Upper lobe of left lung (tissue), 6 donors: ENCODE measurements at regions not wholly inside any gene's neighbourhood (a gene's known extent, or its start where the extent isn't known, plus 50 kb on each side); places are given as distances from the start of the nearest gene placed in this dataset.

Source experiments
- ATAC-seq, 2 donors: fragments of 200-7000 bp; cut with Tn5 transposase; one replicate each; pipeline ENCODE4 v1.9.1; 2022; ENCODE audit warnings: mild to moderate bottlenecking in 2 of 2, moderate library complexity in 2 of 2; ENCODE audit not compliant: low FRiP score in 2 of 2
- DNase-seq, 2 donors: peaks; one replicate each; pipeline ENCODE4 v3.0.0-alpha.2; 2019 to 2020
- H3K27ac ChIP-seq, 4 donors: fragments of 200-600 bp; sonication (generic); one replicate each; pipeline ENCODE4 v1.5.1; 2016 to 2019
- H3K27me3 ChIP-seq, 4 donors: fragments of 200-600 bp; sonication (generic); one replicate each; pipeline ENCODE4 v1.5.1; 2017 to 2019
- H3K36me3 ChIP-seq, 4 donors: fragments of 200-600 bp; sonication (generic); one replicate each; pipeline ENCODE4 v1.5.1; 2016 to 2019
- H3K4me1 ChIP-seq, 4 donors: fragments of 200-600 bp; sonication (generic); one replicate each; pipeline ENCODE4 v1.5.1; 2018 to 2019
- H3K4me3 ChIP-seq, 4 donors: fragments of 200-600 bp; sonication (generic); one replicate each; pipeline ENCODE4 v1.5.1; 2017 to 2019; ENCODE audit warnings: mild to moderate bottlenecking in 2 of 4, moderate library complexity in 1 of 4
- H3K9me3 ChIP-seq, 4 donors: fragments of 200-600 bp; sonication (generic); one replicate each; pipeline ENCODE4 v1.5.1; 2018 to 2019
- EP300 ChIP-seq, 4 donors: sonication (generic); formaldehyde crosslinking; IDR thresholded peaks; one replicate each; pipeline ENCODE4 v1.5.1; 2017; ENCODE audit warnings: antibody characterized with exemption in 4 of 4, control low read depth in 2 of 4
- POLR2A ChIP-seq, 4 donors: fragments of 450-650 bp; IDR thresholded peaks; one replicate each; pipeline ENCODE4 v1.5.1; 2016 to 2017; ENCODE audit warnings: antibody characterized with exemption in 4 of 4, mild to moderate bottlenecking in 2 of 4
- POLR2AphosphoS5 ChIP-seq, 2 donors: sonication (generic); formaldehyde crosslinking; IDR thresholded peaks; one replicate each; pipeline ENCODE4 v1.5.1; 2017; ENCODE audit warnings: antibody characterized with exemption in 2 of 2
- WGBS, 2 donors: methylation state at CpG; one replicate each; pipeline ENCODE4 v1.1.5; 2017 to 2018; 5-methylcytosine and 5-hydroxymethylcytosine counted together
- TF ChIP-seq, protein P1 (sequence below), 6 experiments: fragments of 450-650 bp in 4 of 6; fragments of 200-600 bp in 2 of 6; sonication (generic) in 2 of 6; IDR thresholded peaks; one replicate each; pipeline ENCODE4 v1.5.1; 2016 to 2019; ENCODE audit warnings: antibody characterized with exemption in 6 of 6
- donor health status: DM: no; HTN: no; CAD: no; lungs with moderate emphysema.
- donor health status: DM: no; HTN: yes; CAD: no; lungs with severe emphysema.

DNA sequence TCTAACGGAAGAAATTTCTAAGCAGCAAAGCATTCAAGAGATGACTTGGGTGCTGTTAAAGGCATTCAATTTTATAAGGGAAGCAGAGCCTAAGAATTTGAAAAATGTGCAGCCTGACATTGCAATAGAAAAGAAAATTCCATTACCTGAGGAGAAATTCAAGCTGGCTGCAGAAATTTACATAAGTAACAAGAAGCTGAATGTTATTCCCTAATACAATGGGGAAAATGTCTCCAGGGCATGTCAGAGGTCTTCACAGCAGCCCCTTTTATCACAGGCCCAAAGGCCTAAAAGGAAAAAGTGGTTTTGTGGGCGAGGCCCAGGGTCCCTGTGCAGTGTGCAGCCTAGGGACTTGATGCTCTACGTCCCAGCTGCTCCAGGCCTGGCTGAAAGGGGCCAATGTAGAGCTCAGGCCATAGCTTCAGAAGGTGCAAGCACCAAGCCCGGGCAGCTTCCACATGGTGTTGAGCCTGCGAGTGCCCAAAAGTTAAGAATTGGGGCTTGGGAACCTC is 306.7 kb downstream of the RDH14 start:
- Histone ChIP-seq H3K9me3 (peaks cover 0 to 4% (median 0%) of the 10 kb centered on the region in 4 donors), H3K27me3 (no peaks in the 10 kb centered on the region), H3K4me3 (no peak overlapping the region), H3K27ac (no peak overlapping the region), H3K4me1 (no peaks in the 10 kb centered on the region), H3K36me3 (no peaks in the 10 kb centered on the region)
- TF ChIP-seq POLR2A (IDR thresholded peaks at IDR 0.05): no peak
- TF ChIP-seq, protein P1, sequence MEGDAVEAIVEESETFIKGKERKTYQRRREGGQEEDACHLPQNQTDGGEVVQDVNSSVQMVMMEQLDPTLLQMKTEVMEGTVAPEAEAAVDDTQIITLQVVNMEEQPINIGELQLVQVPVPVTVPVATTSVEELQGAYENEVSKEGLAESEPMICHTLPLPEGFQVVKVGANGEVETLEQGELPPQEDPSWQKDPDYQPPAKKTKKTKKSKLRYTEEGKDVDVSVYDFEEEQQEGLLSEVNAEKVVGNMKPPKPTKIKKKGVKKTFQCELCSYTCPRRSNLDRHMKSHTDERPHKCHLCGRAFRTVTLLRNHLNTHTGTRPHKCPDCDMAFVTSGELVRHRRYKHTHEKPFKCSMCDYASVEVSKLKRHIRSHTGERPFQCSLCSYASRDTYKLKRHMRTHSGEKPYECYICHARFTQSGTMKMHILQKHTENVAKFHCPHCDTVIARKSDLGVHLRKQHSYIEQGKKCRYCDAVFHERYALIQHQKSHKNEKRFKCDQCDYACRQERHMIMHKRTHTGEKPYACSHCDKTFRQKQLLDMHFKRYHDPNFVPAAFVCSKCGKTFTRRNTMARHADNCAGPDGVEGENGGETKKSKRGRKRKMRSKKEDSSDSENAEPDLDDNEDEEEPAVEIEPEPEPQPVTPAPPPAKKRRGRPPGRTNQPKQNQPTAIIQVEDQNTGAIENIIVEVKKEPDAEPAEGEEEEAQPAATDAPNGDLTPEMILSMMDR (IDR thresholded peaks at IDR 0.05): no peak
- TF ChIP-seq EP300 (IDR thresholded peaks at IDR 0.05): no peak
- WGBS, 2 donors: 77 to 83% methylated on average over 5 of the region's 5 CpGs
- ATAC-seq (no peak), DNase-seq (no peak)

DNA sequence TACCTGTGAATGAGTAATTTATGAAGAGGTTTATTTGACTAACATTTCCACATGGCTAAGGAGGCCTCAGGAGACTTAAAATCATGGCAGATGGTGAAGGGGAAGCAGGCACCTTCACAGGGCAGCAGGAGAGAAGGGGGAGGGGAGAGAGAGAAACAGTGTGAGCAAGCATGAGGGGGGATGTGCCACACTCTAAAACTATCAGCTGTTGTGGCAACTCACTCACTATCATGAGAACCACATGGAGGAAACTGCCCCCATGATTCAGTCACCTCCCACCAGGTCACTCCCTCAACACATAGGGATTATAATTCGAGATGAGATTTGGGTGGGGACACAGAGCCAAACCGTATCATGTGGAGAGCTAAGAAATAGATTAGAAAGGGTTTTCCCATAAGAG is 309.0 kb downstream of the RDH14 start:
- Histone ChIP-seq H3K4me1 (no peaks in the 10 kb centered on the region), H3K27me3 (no peaks in the 10 kb centered on the region), H3K27ac (no peak overlapping the region), H3K4me3 (no peak overlapping the region), H3K36me3 (no peaks in the 10 kb centered on the region), H3K9me3 (no peaks in the 10 kb centered on the region)
- DNase-seq (no peak), ATAC-seq (no peak)
- 83 to 92% methylated on average over 2 of the region's 2 CpGs for WGBS, 2 donors
- TF ChIP-seq POLR2A (IDR thresholded peaks at IDR 0.05) (no peak), EP300 (IDR thresholded peaks at IDR 0.05) (no peak), POLR2AphosphoS5 (IDR thresholded peaks at IDR 0.05) (no peak)
- TF ChIP-seq, protein P1 (IDR thresholded peaks at IDR 0.05): no peak

DNA sequence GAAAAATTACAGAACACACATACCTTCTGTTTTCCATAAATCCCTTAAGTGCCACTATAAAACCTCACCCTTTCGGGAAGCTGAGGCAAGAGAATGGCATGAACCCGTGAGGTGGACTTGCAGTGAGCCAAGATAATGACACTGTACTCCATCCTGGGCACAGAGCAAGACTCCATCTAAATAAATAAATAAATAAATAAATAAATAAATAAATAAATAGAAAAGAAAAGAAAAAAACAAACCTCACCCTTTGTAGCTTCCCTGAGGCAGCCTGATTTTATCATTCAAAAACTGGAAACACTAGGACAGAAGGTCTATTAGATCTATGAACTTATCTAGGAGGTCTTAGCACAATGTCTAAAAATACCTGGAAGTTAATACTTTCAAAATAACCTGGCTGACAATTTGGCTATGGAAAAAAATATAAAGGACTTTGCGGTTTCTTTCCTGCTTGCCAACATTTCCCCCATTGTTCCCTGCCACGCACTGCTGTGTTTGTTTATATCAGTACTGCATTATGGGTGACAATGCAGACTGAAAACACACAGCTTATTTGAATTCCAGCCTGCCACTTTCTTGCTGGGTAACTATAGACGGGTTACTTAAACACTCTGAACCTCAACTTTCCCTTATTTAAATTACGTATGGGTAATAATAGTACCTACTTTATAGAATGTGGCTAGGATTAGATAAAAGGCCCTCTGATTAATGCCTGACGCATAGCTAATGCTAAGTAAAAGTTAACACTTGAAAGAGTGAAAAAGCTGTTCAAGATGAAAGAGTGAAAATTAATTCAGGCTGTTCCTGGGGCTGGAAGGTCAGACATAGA is 313.0 kb downstream of the RDH14 start:
- 71 to 80% methylated on average over 7 of the region's 7 CpGs for WGBS, 2 donors
- no peaks in the 10 kb centered on the region for H3K27me3 ChIP-seq
- no peaks in the 10 kb centered on the region for H3K4me1 ChIP-seq
- DNase-seq (no peak), ATAC-seq (no peak)
- H3K9me3 ChIP-seq: no peaks in the 10 kb centered on the region
- no peaks in the 10 kb centered on the region for H3K36me3 ChIP-seq
- H3K27ac ChIP-seq: no peak overlapping the region
- TF ChIP-seq, protein P1 (IDR thresholded peaks at IDR 0.05): no peak
- no peak for TF ChIP-seq POLR2A (IDR thresholded peaks at IDR 0.05)
- no peak for TF ChIP-seq POLR2AphosphoS5 (IDR thresholded peaks at IDR 0.05)
- TF ChIP-seq EP300 (IDR thresholded peaks at IDR 0.05): no peak
- no peak overlapping the region for H3K4me3 ChIP-seq

DNA sequence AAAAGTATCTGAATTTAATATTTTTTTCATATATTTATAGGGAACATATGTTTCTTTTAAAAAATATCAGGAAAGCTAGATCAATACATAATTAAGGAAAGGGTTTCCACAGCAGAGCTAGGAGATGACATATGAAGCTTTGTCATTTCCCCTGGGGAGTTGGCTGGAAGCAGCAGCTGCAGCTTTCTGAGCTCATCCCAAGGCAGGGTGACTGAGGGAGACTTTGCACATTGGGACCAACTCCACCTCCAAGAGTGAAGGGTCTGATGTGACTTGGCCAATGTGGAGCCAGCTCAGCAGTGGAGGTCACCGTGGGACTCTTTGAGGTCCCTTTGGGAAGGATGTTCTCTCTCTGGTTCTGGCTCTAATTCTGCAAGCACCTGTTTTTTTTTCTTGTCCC is 315.1 kb downstream of the RDH14 start:
- Histone ChIP-seq H3K27ac (no peak overlapping the region), H3K4me1 (no peaks in the 10 kb centered on the region), H3K4me3 (no peak overlapping the region), H3K36me3 (no peaks in the 10 kb centered on the region), H3K9me3 (no peaks in the 10 kb centered on the region), H3K27me3 (no peaks in the 10 kb centered on the region)
- 71 to 92% methylated on average over 1 of the region's 1 CpG for WGBS, 2 donors
- no peak for TF ChIP-seq POLR2AphosphoS5 (IDR thresholded peaks at IDR 0.05)
- no peak for TF ChIP-seq POLR2A (IDR thresholded peaks at IDR 0.05)
- no peak for TF ChIP-seq EP300 (IDR thresholded peaks at IDR 0.05)
- TF ChIP-seq, protein P1 (IDR thresholded peaks at IDR 0.05): no peak
- DNase-seq: no peak
- ATAC-seq: no peak

DNA sequence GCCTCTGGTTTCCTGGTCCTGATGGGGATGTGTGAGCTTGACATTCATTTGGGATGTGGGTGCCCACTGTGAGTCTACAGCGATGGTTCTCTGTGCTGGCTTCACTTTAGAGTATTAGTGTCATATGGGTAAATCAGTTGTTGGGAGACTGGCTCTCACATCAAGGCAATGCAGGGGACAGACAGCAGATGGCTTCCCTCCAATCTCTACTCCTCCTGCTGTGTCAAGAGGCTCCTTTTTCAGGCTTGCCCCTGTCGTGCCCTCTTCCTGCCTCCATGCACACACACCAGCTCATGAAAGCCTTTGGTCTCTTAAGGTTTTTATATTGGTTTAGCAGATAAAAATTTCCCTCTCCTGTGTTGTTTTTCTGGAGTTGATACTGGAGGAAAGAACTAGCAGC is 315.6 kb downstream of the RDH14 start:
- WGBS, 2 donors: 46 to 60% methylated on average over 2 of the region's 2 CpGs
- Histone ChIP-seq H3K4me1 (no peaks in the 10 kb centered on the region), H3K9me3 (no peaks in the 10 kb centered on the region), H3K27me3 (no peaks in the 10 kb centered on the region), H3K4me3 (no peak overlapping the region), H3K27ac (no peak overlapping the region), H3K36me3 (no peaks in the 10 kb centered on the region)
- no peak for DNase-seq
- ATAC-seq: no peak
- TF ChIP-seq POLR2A (IDR thresholded peaks at IDR 0.05): no peak
- no peak for TF ChIP-seq POLR2AphosphoS5 (IDR thresholded peaks at IDR 0.05)
- no peak for TF ChIP-seq EP300 (IDR thresholded peaks at IDR 0.05)
- TF ChIP-seq, protein P1 (IDR thresholded peaks at IDR 0.05): no peak
